ENCODE measurements at regions not wholly inside any gene's neighbourhood (a gene's known extent, or its start where the extent isn't known, plus 50 kb on each side); places are given as distances from the start of the nearest gene placed in this dataset.

DNA sequence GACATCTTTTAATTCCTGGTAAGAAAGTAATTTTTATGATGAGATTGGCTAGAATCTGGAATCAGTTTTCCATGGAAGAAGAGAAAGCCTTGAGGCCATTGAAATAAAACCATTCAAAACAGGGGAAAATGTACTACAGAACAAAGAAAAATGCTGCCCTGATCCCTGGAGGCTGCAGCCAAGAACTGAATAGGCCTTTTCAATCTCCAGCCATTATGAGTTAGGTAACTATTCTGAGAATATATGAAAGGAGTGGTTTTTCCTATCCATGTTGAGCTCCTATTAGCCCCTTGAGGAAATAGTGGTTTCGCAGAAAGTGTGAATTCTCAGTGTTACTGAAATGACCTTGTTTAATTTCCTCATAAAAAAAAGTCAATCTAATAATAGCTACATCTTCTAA is 408.5 kb upstream of the GRAMD2B start:
- no peak for ATAC-seq
- Histone ChIP-seq H3K27ac (no peak overlapping the region), H3K4me3 (no peak overlapping the region), H3K9me3 (no peaks in the 10 kb centered on the region), H3K4me2 (no peak overlapping the region), H3K4me1 (no peaks in the 10 kb centered on the region)
- TF ChIP-seq RARB (CRISPR knock-in tag; IDR thresholded peaks at IDR 0.05) = no peak
- TF ChIP-seq, protein P1, sequence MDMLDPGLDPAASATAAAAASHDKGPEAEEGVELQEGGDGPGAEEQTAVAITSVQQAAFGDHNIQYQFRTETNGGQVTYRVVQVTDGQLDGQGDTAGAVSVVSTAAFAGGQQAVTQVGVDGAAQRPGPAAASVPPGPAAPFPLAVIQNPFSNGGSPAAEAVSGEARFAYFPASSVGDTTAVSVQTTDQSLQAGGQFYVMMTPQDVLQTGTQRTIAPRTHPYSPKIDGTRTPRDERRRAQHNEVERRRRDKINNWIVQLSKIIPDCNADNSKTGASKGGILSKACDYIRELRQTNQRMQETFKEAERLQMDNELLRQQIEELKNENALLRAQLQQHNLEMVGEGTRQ (IDR thresholded peaks at IDR 0.05) = no peak
- TF ChIP-seq JUNB (IDR thresholded peaks at IDR 0.05) = no peak
- TF ChIP-seq KDM5A (IDR thresholded peaks at IDR 0.05) = no peak
- TF ChIP-seq, protein P2, sequence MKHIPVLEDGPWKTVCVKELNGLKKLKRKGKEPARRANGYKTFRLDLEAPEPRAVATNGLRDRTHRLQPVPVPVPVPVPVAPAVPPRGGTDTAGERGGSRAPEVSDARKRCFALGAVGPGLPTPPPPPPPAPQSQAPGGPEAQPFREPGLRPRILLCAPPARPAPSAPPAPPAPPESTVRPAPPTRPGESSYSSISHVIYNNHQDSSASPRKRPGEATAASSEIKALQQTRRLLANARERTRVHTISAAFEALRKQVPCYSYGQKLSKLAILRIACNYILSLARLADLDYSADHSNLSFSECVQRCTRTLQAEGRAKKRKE (CRISPR knock-in tag; IDR thresholded peaks at IDR 0.05; ENCODE audit: low read depth) = no peak
- TF ChIP-seq FOXS1 (CRISPR knock-in tag; IDR thresholded peaks at IDR 0.05) = no peak
- no peak for TF ChIP-seq NPAS2 (CRISPR knock-in tag; IDR thresholded peaks at IDR 0.05; ENCODE audit: borderline replicate concordance)
- no peak for TF ChIP-seq RFX5 (IDR thresholded peaks at IDR 0.05)
- TF ChIP-seq EP300 (IDR thresholded peaks at IDR 0.05) = no peak
- TF ChIP-seq MAZ (IDR thresholded peaks at IDR 0.05; ENCODE audit: borderline replicate concordance, low read depth, low read length) = no peak
- TF ChIP-seq PHF8 (IDR thresholded peaks at IDR 0.05; ENCODE audit: borderline replicate concordance, low read depth) = no peak
- TF ChIP-seq, protein P3, sequence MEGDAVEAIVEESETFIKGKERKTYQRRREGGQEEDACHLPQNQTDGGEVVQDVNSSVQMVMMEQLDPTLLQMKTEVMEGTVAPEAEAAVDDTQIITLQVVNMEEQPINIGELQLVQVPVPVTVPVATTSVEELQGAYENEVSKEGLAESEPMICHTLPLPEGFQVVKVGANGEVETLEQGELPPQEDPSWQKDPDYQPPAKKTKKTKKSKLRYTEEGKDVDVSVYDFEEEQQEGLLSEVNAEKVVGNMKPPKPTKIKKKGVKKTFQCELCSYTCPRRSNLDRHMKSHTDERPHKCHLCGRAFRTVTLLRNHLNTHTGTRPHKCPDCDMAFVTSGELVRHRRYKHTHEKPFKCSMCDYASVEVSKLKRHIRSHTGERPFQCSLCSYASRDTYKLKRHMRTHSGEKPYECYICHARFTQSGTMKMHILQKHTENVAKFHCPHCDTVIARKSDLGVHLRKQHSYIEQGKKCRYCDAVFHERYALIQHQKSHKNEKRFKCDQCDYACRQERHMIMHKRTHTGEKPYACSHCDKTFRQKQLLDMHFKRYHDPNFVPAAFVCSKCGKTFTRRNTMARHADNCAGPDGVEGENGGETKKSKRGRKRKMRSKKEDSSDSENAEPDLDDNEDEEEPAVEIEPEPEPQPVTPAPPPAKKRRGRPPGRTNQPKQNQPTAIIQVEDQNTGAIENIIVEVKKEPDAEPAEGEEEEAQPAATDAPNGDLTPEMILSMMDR (IDR thresholded peaks at IDR 0.05) = no peak
- no peak for TF ChIP-seq TP53 (CRISPR knock-in tag; IDR thresholded peaks at IDR 0.05)
- TF ChIP-seq CHD4 (IDR thresholded peaks at IDR 0.05; ENCODE audit: borderline replicate concordance) = no peak
- TF ChIP-seq FOSB (CRISPR knock-in tag; IDR thresholded peaks at IDR 0.05) = no peak
- TF ChIP-seq MYC (IDR thresholded peaks at IDR 0.05; ENCODE audit: borderline replicate concordance, low read length) = no peak
- ChIA-PET POLR2A (no interaction called here), CTCF (no interaction called here)
- FAIRE-seq = no peak
- 71% methylated on average over 1 of the region's 1 CpG for WGBS (ENCODE audit: missing lambda C conversion rate)
- no peak for DNase-seq (ENCODE audit: low read depth in 1 of 2, low spot score in 1 of 2)

DNA sequence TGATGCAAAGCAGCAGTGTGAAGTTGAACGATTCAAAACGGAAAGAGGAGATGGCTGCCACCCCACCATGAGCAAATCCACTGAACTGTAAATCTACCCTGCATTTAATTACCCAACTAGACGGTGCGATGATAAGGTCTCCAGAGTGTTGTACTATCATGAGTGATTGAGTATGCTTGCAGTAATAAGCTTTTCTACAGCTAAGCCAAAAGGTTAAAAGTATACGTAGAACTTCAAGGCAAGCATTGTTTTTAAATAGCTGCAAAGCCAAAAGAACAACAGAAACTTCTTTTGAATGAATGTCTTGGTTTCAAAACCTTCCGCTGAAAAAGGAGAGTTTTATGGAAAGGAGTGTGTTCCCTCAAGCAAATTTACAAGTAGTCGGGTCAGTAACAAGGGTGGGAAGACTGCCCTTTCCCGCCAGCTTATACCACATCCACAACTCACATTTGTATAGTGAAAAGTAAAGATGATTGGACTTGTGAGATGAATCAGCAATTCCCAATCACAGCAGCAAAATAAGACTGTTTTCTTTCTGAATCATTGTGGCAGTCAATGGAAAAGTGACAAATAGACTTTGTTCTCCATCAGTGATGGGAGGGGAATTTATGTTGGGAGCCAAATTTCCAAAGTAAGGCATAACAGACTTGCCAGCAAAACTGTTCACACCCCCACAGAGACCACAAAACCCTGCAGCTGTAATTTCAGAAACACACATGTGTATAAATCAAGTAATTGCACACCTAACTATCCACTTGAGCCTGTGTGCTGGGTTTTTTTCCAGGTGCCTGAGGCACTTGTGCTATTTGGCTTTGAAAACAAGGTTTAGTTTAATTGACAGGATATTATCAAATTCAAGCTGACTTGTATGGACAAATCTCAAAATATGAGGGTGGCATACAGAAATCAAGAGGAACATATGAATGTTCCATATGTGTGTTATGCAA is 407.7 kb upstream of the GRAMD2B start:
- no peak overlapping the region for H3K27ac ChIP-seq
- CTCF ChIA-PET = no interaction called here
- no peak overlapping the region for H3K4me2 ChIP-seq
- no peak for DNase-seq (ENCODE audit: low read depth in 1 of 2, low spot score in 1 of 2)
- TF ChIP-seq POLR2AphosphoS2 (conservative IDR thresholded peaks at IDR 0.05; ENCODE audit: low read length) = no peak
- TF ChIP-seq CHD4 (IDR thresholded peaks at IDR 0.05; ENCODE audit: borderline replicate concordance) = no peak
- no peak for TF ChIP-seq ZC3H11A (IDR thresholded peaks at IDR 0.05)
- TF ChIP-seq RAD21 (conservative IDR thresholded peaks at IDR 0.05 in 1 of 2, IDR thresholded peaks at IDR 0.05 in 1 of 2) = no peak
- TF ChIP-seq, protein P2 (CRISPR knock-in tag; IDR thresholded peaks at IDR 0.05; ENCODE audit: low read depth) = no peak
- no peak for TF ChIP-seq CHD2 (IDR thresholded peaks at IDR 0.05; ENCODE audit: low read length, partially characterized antibody)
- TF ChIP-seq, protein P4, sequence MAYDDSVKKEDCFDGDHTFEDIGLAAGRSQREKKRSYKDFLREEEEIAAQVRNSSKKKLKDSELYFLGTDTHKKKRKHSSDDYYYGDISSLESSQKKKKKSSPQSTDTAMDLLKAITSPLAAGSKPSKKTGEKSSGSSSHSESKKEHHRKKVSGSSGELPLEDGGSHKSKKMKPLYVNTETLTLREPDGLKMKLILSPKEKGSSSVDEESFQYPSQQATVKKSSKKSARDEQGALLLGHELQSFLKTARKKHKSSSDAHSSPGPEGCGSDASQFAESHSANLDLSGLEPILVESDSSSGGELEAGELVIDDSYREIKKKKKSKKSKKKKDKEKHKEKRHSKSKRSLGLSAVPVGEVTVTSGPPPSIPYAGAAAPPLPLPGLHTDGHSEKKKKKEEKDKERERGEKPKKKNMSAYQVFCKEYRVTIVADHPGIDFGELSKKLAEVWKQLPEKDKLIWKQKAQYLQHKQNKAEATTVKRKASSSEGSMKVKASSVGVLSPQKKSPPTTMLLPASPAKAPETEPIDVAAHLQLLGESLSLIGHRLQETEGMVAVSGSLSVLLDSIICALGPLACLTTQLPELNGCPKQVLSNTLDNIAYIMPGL (CRISPR knock-in tag; IDR thresholded peaks at IDR 0.05; ENCODE audit: borderline replicate concordance) = no peak
- TF ChIP-seq MYC (IDR thresholded peaks at IDR 0.05; ENCODE audit: borderline replicate concordance, low read length) = no peak
- TF ChIP-seq ZNF302 (CRISPR knock-in tag; IDR thresholded peaks at IDR 0.05) = no peak
- TF ChIP-seq JUNB (IDR thresholded peaks at IDR 0.05) = no peak
- no peak for TF ChIP-seq PHF8 (IDR thresholded peaks at IDR 0.05; ENCODE audit: borderline replicate concordance, low read depth)
- TF ChIP-seq FOXS1 (CRISPR knock-in tag; IDR thresholded peaks at IDR 0.05) = no peak
- no peak for TF ChIP-seq NPAS2 (CRISPR knock-in tag; IDR thresholded peaks at IDR 0.05; ENCODE audit: borderline replicate concordance)
- TF ChIP-seq HOXB5 (CRISPR knock-in tag; IDR thresholded peaks at IDR 0.05) = no peak
- TF ChIP-seq CBX2 (IDR thresholded peaks at IDR 0.05; ENCODE audit: borderline replicate concordance, low read depth) = no peak
- no peak for TF ChIP-seq SREBF2 (IDR thresholded peaks at IDR 0.05)
- no peak for FAIRE-seq
- 28% methylated on average over 8 of the region's 8 CpGs for WGBS (ENCODE audit: missing lambda C conversion rate)
- H3K4me3 ChIP-seq = no peak overlapping the region
- no peak for ATAC-seq
- no peaks in the 10 kb centered on the region for H3K4me1 ChIP-seq
- POLR2A ChIA-PET = no interaction called here
- no peaks in the 10 kb centered on the region for H3K9me3 ChIP-seq
